ENCODE measurements at regions not wholly inside any gene's neighbourhood (a gene's known extent, or its start where the extent isn't known, plus 50 kb on each side); places are given as distances from the start of the nearest gene placed in this dataset.

GRCh38 chr3:74135808-74136207, 478.7 kb downstream of the CNTN3 start:
- TF ChIP-seq EZH2 (IDR thresholded peaks at IDR 0.05; ENCODE audit: low read length) (no peak), CTCF (optimal IDR thresholded peaks at IDR 0.05 in 1 of 3, IDR thresholded peaks at IDR 0.05 in 1 of 3, conservative IDR thresholded peaks at IDR 0.05 in 1 of 3; ENCODE audit: extremely low read depth in 1 of 3, insufficient read depth in 2 of 3, low read length in 3 of 3) (no peak)
